CD4-positive, CD25-positive, alpha-beta regulatory T cell (primary cell): ENCODE measurements at regions not wholly inside any gene's neighbourhood (a gene's known extent, or its start where the extent isn't known, plus 50 kb on each side); places are given as distances from the start of the nearest gene placed in this dataset.
A peak's percentile ranks its signal among the peaks of the same experiment; 100 is the strongest.

Experiments used
- ATAC-seq, 2 donors: fragments of 150-1000 bp; cut with Tn5 transposase; one replicate each; pipeline ENCODE4 v1.10.0; 2021; ENCODE audit warnings: low read depth in 2 of 2, moderate number of reproducible peaks in 2 of 2, moderate library complexity in 1 of 2
- DNase-seq, 3 donors: peaks; one replicate each; pipeline versions ENCODE4 v3.0.0 to v3.0.0-alpha.2; 2012 to 2022; ENCODE audit warnings: mixed read lengths in 1 of 3
- H3K27ac ChIP-seq: one replicate; pipeline ENCODE4 v1.7.0; 2013; ENCODE audit warnings: mild to moderate bottlenecking, low read length; ENCODE audit not compliant: insufficient read depth, poor library complexity, severe bottlenecking
- H3K27me3 ChIP-seq: one replicate; pipeline ENCODE4 v1.7.0; 2013; ENCODE audit warnings: low read length; ENCODE audit not compliant: control insufficient read depth, insufficient read depth
- H3K36me3 ChIP-seq: one replicate; pipeline ENCODE4 v1.7.0; 2013; ENCODE audit warnings: mild to moderate bottlenecking, low read length, moderate library complexity; ENCODE audit not compliant: control insufficient read depth, insufficient read depth
- H3K4me1 ChIP-seq: 2 replicates; pipeline ENCODE4 v1.7.0; 2013; ENCODE audit warnings: mild to moderate bottlenecking, low read length; ENCODE audit not compliant: insufficient read depth, control insufficient read depth, poor library complexity, severe bottlenecking
- H3K4me3 ChIP-seq: one replicate; pipeline ENCODE4 v1.7.0; 2013; ENCODE audit warnings: low read depth, mild to moderate bottlenecking, low read length, moderate library complexity
- H3K9me3 ChIP-seq, 2 experiments: 1 replicate in 1 of 2; 2 replicates in 1 of 2; pipeline ENCODE4 v1.7.0; 2013; ENCODE audit warnings: low read length in 2 of 2, mild to moderate bottlenecking in 1 of 2, moderate library complexity in 1 of 2; ENCODE audit not compliant: control insufficient read depth in 2 of 2
- H3K27ac Mint-ChIP-seq, 3 donors: one replicate each; pipeline ENCODE4 v1.8.0; 2020 to 2022; ENCODE audit warnings: mild to moderate bottlenecking in 3 of 3, mixed read lengths in 3 of 3, moderate library complexity in 2 of 3
- H3K27me3 Mint-ChIP-seq: one replicate; pipeline ENCODE4 v1.8.0; 2022; ENCODE audit warnings: mild to moderate bottlenecking, mixed read lengths
- H3K36me3 Mint-ChIP-seq: one replicate; pipeline ENCODE4 v1.8.0; 2020; ENCODE audit warnings: mixed read lengths
- H3K4me1 Mint-ChIP-seq, 4 donors: one replicate each; pipeline ENCODE4 v1.8.0; 2020 to 2022; ENCODE audit warnings: mixed read lengths in 4 of 4, mild to moderate bottlenecking in 1 of 4
- H3K4me3 Mint-ChIP-seq, 4 donors: one replicate each; pipeline ENCODE4 v1.8.0; 2020 to 2022; ENCODE audit warnings: mild to moderate bottlenecking in 4 of 4, mixed read lengths in 4 of 4, moderate library complexity in 3 of 4
- H3K9me3 Mint-ChIP-seq, 7 donors: one replicate each; pipeline ENCODE4 v1.8.0; 2020 to 2022; ENCODE audit warnings: mixed read lengths in 7 of 7, mild to moderate bottlenecking in 3 of 7, moderate library complexity in 2 of 7

DNA sequence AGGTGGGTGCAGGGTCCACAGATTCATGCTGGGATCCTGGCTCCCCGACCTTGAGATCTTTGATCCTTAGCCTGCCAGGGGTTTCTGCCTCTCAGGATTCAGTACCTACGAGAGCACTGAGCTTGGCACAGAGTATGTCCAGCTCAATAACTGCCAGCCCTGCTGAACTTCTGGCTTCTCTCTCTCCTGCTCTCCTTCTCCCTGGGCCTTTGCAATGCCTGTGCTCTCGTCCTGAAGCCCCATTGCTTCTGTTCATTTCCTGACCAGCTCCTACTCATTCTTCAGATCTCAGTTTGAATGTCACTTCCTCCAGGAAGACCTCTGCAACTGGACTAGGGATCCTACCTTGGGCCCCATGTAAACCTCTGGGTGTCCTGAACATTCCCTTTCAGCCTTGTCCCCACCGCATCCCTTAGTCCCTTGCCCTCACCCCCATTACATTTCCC lies 113.8 kb upstream of the HAAO start:
- H3K27me3 ChIP-seq = peaks cover 6% of the 10 kb centered on the region
- H3K27ac ChIP-seq = no peak overlapping the region
- H3K9me3 ChIP-seq = no peaks in the 10 kb centered on the region
- Mint-ChIP-seq H3K27ac (peak overlapping the region in 1 of 3 donors; percentile 47), H3K4me3 (no peak overlapping the region), H3K9me3 (no peaks in the 10 kb centered on the region), H3K27me3 (peaks cover 13% of the 10 kb centered on the region), H3K4me1 (no peaks in the 10 kb centered on the region), H3K36me3 (no peaks in the 10 kb centered on the region)
- ATAC-seq = no peak
- H3K36me3 ChIP-seq = no peaks in the 10 kb centered on the region
- DNase-seq = no peak
- no peak overlapping the region for H3K4me3 ChIP-seq
- H3K4me1 ChIP-seq = no peaks in the 10 kb centered on the region

DNA sequence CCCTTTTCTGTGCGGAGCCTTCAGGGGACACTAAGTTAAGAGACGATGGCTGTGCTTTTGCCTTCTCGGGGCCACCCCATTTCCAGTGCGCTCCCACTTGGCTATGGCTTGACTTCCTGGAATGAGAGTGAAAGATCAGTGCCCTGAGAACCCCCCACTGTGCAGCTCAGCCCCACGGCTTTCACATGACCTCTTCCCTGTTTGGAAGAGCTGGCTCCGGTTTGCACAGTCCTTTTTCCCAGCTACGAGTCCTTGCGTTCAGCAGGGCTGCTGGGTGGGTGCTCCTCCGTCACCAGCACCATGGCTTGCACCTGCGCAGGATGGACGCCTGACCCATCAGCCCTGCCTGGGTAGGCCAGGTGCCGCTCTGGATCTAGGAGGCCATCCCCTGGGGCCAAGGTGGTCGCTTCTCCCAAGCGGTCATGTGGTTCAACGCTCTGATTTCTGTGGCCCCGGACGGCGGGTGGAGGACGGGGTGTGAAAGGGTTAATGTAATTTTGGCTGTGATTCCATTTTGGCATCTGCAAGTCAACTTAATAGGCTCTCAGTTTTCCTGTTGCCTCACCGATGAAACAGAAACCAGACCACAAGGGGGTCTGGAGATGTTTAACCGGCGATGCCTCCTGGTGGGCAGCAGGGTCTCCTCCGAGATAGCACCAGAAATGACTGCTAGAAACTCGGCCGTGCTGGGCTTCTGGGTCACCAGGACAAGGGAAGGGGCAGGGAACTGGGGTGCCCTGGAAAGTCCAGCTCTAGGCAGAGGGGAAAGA lies 113.1 kb upstream of the HAAO start:
- Histone ChIP-seq H3K4me1 (no peaks in the 10 kb centered on the region), H3K36me3 (no peaks in the 10 kb centered on the region), H3K4me3 (no peak overlapping the region), H3K27me3 (peaks cover 6% of the 10 kb centered on the region), H3K27ac (no peak overlapping the region), H3K9me3 (no peaks in the 10 kb centered on the region)
- Mint-ChIP-seq H3K27me3 (peaks cover 13% of the 10 kb centered on the region), H3K27ac (no peak overlapping the region), H3K9me3 (no peaks in the 10 kb centered on the region), H3K36me3 (no peaks in the 10 kb centered on the region), H3K4me1 (no peaks in the 10 kb centered on the region), H3K4me3 (no peak overlapping the region)
- no peak for ATAC-seq
- DNase-seq = no peak

DNA sequence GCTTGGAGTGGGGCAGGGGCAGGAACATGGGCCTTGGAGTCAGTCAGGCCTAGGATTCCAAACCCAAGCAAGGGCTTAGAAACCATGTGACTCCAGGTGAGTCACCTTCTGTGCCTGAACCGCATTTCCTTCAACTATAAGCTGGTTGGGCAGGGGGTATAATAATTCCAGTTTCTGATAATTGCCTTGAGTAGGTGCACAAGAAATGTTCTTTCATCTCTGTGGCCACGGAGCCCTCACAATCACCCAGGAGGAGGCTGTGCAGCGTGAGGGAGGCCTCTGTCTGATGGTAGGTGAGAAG lies 112.1 kb upstream of the HAAO start:
- no peak overlapping the region for H3K27ac ChIP-seq
- H3K4me3 Mint-ChIP-seq = no peak overlapping the region
- H3K4me1 ChIP-seq = no peaks in the 10 kb centered on the region
- H3K36me3 ChIP-seq = no peaks in the 10 kb centered on the region
- H3K27me3 ChIP-seq = peaks cover 3% of the 10 kb centered on the region
- H3K36me3 Mint-ChIP-seq = no peaks in the 10 kb centered on the region
- DNase-seq (no peak), ATAC-seq (no peak)
- H3K9me3 Mint-ChIP-seq = no peaks in the 10 kb centered on the region
- H3K27me3 Mint-ChIP-seq = peaks cover 13% of the 10 kb centered on the region
- no peak overlapping the region for H3K27ac Mint-ChIP-seq
- H3K4me1 Mint-ChIP-seq = no peaks in the 10 kb centered on the region
- H3K9me3 ChIP-seq = no peaks in the 10 kb centered on the region
- H3K4me3 ChIP-seq = no peak overlapping the region

DNA sequence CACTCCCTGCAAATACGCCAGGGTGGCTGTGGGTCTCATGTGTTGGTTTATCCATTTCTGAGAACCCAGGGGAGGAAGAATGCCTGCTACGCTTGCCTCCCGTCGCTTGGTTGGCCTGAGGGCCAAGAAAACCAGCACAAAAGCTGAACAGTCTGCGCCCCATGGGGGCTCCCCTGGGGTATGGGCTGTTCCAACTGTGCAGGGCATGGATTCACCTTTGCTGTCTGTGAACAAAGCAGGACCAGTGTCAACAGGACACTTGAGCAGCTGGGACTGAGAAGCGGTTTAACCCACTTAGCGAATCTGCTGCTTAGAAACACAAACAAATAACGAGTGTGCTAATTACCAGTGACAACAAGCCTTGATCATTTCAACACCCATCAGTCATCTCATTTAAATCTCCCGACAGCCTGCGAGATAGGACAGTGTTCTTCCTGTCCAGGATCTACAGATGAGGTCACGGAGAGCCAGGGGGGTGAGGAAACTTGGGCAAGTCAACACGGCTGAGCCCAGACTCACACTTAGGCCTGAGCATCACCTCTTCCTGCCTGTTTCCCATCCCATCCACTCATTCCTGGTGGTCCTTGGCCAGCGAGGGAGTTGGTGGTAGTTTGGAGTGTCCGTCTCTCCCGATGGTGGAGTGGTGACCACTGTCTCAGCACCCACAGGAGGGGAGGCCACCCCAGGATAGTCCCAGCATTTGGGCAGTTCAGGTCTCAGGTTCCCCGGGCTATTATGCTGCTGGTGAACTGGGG lies 111.6 kb upstream of the HAAO start:
- H3K36me3 Mint-ChIP-seq = no peaks in the 10 kb centered on the region
- DNase-seq = no peak
- H3K27ac Mint-ChIP-seq = no peak overlapping the region
- no peaks in the 10 kb centered on the region for H3K9me3 ChIP-seq
- H3K27me3 Mint-ChIP-seq = peaks cover 13% of the 10 kb centered on the region
- H3K4me3 Mint-ChIP-seq = no peak overlapping the region
- ATAC-seq = no peak
- H3K27ac ChIP-seq = no peak overlapping the region
- H3K4me3 ChIP-seq = no peak overlapping the region
- H3K36me3 ChIP-seq = no peaks in the 10 kb centered on the region
- no peaks in the 10 kb centered on the region for H3K4me1 Mint-ChIP-seq
- H3K4me1 ChIP-seq = no peaks in the 10 kb centered on the region
- H3K9me3 Mint-ChIP-seq = no peaks in the 10 kb centered on the region
- H3K27me3 ChIP-seq = peaks cover 3% of the 10 kb centered on the region

DNA sequence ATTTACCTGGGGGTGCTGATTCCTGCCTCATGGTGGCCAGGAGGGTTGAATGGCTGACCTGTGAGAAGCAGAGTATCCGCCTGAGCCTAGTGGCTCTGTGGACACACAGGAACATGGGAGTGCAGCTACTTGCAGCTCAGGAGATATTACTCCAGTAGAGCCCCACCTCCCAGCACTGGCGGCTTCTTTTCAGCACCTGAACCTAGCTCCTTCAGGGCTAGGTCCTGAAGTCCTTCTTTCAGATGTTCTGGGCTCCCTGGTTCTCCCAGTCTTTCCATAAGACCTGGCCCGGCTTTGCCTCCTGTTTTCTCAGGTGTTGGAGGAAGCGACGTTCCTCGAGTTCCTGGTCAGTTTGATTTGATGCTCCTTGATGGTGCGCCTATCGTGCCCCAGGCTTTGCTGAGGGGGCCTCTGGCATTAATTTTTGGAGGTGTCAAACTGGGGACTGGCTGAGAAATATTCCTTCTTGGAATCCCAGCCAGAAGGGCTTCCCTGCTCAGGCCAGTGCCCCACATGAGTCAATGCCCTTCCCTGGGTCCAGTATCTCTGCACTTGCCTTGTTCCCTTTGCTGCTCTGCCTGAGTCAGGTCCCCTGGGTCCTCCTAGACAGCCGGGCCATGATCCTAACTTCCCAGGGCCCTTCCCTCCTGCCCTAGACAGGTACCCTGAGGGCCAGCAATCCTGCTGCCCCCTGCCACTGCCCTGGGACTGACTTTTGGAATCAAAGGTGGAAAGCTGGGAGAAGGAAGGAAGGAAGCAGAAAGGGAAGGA lies 110.7 kb upstream of the HAAO start:
- no peak for DNase-seq
- Histone ChIP-seq H3K4me1 (no peaks in the 10 kb centered on the region), H3K27me3 (peaks cover 3% of the 10 kb centered on the region), H3K4me3 (no peak overlapping the region), H3K27ac (no peak overlapping the region), H3K36me3 (no peaks in the 10 kb centered on the region), H3K9me3 (no peaks in the 10 kb centered on the region)
- H3K4me3 Mint-ChIP-seq = no peak overlapping the region
- H3K36me3 Mint-ChIP-seq = no peaks in the 10 kb centered on the region
- H3K27ac Mint-ChIP-seq = no peak overlapping the region
- no peak for ATAC-seq
- peaks cover 20% of the 10 kb centered on the region for H3K27me3 Mint-ChIP-seq
- no peaks in the 10 kb centered on the region for H3K4me1 Mint-ChIP-seq
- H3K9me3 Mint-ChIP-seq = no peaks in the 10 kb centered on the region

DNA sequence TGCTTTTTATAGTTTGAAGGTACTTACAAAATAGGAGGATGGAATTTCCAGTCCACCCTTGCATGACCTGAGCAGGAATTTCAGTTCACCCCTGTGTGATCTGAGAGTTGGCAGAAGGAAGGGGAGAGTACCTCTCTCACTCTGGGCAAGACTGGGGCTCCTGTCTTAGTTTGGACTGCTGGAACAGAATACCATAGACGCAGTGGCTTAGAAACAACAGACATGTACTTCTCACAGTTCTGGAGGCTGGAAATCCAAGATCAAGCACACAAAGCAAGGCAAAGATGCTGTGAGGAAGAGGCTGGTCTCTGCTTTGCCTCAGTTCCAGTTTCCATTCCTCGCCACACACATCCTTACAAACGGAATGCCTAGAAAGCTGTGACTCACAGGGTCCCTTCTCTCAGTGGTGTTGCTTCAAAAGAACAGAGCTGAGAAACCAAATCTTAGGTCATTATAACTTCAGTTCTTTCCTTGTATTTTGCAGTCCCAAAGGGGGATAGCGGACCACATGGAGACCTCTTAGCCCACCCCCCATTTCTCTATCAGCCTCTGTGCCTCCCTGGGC lies 108.8 kb upstream of the HAAO start:
- Mint-ChIP-seq H3K27ac (no peak overlapping the region), H3K27me3 (peaks cover 23% of the 10 kb centered on the region), H3K9me3 (peaks cover 0 to 2% (median 0%) of the 10 kb centered on the region in 7 donors), H3K4me3 (no peak overlapping the region), H3K36me3 (no peaks in the 10 kb centered on the region), H3K4me1 (no peaks in the 10 kb centered on the region)
- no peaks in the 10 kb centered on the region for H3K27me3 ChIP-seq
- no peaks in the 10 kb centered on the region for H3K36me3 ChIP-seq
- no peaks in the 10 kb centered on the region for H3K9me3 ChIP-seq
- ATAC-seq = no peak
- DNase-seq = no peak
- H3K4me3 ChIP-seq = no peak overlapping the region
- H3K27ac ChIP-seq = no peak overlapping the region
- no peaks in the 10 kb centered on the region for H3K4me1 ChIP-seq

DNA sequence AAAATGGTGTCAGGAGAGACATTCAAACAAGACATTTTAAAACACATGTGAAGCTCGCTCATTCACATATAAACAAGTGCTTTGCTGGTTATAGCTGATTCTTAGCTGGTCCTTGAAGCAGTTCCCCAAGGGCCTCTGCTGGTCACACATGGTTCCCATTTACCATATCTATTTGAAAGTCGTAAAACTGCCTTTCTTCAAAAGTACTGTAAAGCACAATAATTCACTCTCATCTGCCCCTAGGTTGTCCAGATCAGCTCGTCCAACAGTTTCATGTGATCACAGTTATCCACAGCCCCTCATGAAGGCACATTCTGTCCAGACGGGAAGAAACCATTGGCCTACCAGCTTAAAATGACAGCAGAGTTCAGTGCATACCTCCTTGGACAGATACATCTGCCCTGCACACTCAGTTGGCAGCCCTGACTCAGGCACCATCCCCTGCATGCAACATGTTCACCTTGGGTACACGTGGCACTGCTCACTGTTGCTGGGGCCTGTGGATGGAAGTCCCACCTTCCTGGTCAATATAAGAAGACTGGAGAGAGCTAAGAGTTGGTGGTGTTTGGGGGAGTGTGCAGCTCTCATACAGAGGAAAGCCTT lies 108.0 kb upstream of the HAAO start:
- no peaks in the 10 kb centered on the region for H3K4me1 ChIP-seq
- Mint-ChIP-seq H3K36me3 (no peaks in the 10 kb centered on the region), H3K9me3 (peaks cover 0 to 2% (median 0%) of the 10 kb centered on the region in 7 donors), H3K4me1 (no peaks in the 10 kb centered on the region), H3K27me3 (peaks cover 23% of the 10 kb centered on the region), H3K27ac (no peak overlapping the region), H3K4me3 (no peak overlapping the region)
- H3K4me3 ChIP-seq = no peak overlapping the region
- ATAC-seq (no peak), DNase-seq (no peak)
- H3K9me3 ChIP-seq = no peaks in the 10 kb centered on the region
- H3K27me3 ChIP-seq = no peaks in the 10 kb centered on the region
- H3K27ac ChIP-seq = no peak overlapping the region
- H3K36me3 ChIP-seq = no peaks in the 10 kb centered on the region
